K562 (cell line): ENCODE measurements at regions not wholly inside any gene's neighbourhood (a gene's known extent, or its start where the extent isn't known, plus 50 kb on each side); places are given as distances from the start of the nearest gene placed in this dataset.

Experiments used
- ATAC-seq: fragments of 200-7000 bp; cut with Tn5 transposase; 3 replicates; pipeline ENCODE4 v1.9.1; 2020; ENCODE audit warnings: moderate library complexity
- BruUV-seq: library from RNA; stranded (reverse); fragments of 400-500 nt; replicated peaks from 2 replicates; lab custom pipeline; 2021; lab: Mats Ljungman, UMichigan
- CTCF ChIA-PET: fragments of 300-600 bp; formaldehyde crosslinking; extraction: SDS; loops from one replicate; lab custom pipeline; 2021; ENCODE audit warnings: low intra/inter-chr PET ratio; lab: Yijun Ruan, JAX
- POLR2A ChIA-PET: fragments of 300-600, 350-650 bp; sonication (Branson Sonifier 250); formaldehyde crosslinking; extraction: SDS; loops from one replicate; lab custom pipeline; 2021; ENCODE audit warnings: antibody characterized with exemption, inconsistent platforms; lab: Yijun Ruan, JAX
- DNase-seq, 4 experiments: peaks; one replicate each; pipeline versions ENCODE4 v3.0.0 to v3.0.0-alpha.2; 2011 to 2018; ENCODE audit warnings: low spot score in 3 of 4, mixed read lengths in 3 of 4; ENCODE audit errors: extremely low read depth in 1 of 4
- FAIRE-seq: peaks from 2 replicates; lab custom pipeline; 2011; peaks lifted over from hg19 to GRCh38; lab: Jason Lieb, UNC
- H2AFZ ChIP-seq: 2 replicates; pipeline ENCODE4 v1.6.0; 2011; ENCODE audit warnings: low read depth, low read length, control low read depth, inconsistent platforms
- H3K27ac ChIP-seq: fragments of 200-600 bp; 3 replicates; pipeline ENCODE4 v1.8.0; 2011; ENCODE audit warnings: low read depth, mild to moderate bottlenecking, control low read depth, inconsistent platforms, low read length, moderate library complexity, mixed read lengths; ENCODE audit errors: extremely low read depth
- H3K27me3 ChIP-seq, 2 experiments: fragments of 300-600 bp in 1 of 2; 2 replicates in 1 of 2; 3 replicates in 1 of 2; pipeline versions ENCODE4 v1.6.0 to v1.8.0; 2011; ENCODE audit warnings: inconsistent platforms in 2 of 2, low read length in 2 of 2, mild to moderate bottlenecking in 1 of 2, mixed read lengths in 1 of 2, moderate library complexity in 1 of 2; ENCODE audit not compliant: control insufficient read depth in 2 of 2, insufficient read depth in 2 of 2
- H3K36me3 ChIP-seq: fragments of 300-600 bp; 3 replicates; pipeline ENCODE4 v1.8.0; 2011; ENCODE audit warnings: mild to moderate bottlenecking, low read length, inconsistent platforms; ENCODE audit not compliant: control insufficient read depth, insufficient read depth
- H3K4me1 ChIP-seq, 2 experiments: fragments of 200-600 bp in 1 of 2; replicated peaks in 1 of 2; 2 replicates in 1 of 2; 3 replicates in 1 of 2; pipeline versions ENCODE4 v1.5.1 to v1.8.0; 2011; ENCODE audit warnings: inconsistent platforms in 2 of 2, low read length in 2 of 2, mild to moderate bottlenecking in 1 of 2, mixed read lengths in 1 of 2, moderate library complexity in 1 of 2; ENCODE audit not compliant: control insufficient read depth in 2 of 2, insufficient read depth in 2 of 2
- H3K4me2 ChIP-seq: 2 replicates; pipeline ENCODE4 v1.6.1; 2011; ENCODE audit warnings: low read length, control low read depth, inconsistent platforms, mixed read lengths; ENCODE audit not compliant: insufficient read depth
- H3K4me3 ChIP-seq: fragments of 200-600 bp; sonication (generic), shearing (Covaris generic); 2 replicates; pipeline ENCODE4 v1.5.1; 2016; ENCODE audit warnings: control low read depth, inconsistent platforms
- H3K79me2 ChIP-seq: fragments of 200-600 bp; 3 replicates; pipeline ENCODE4 v1.8.0; 2011; ENCODE audit warnings: low read length, inconsistent platforms; ENCODE audit not compliant: control insufficient read depth, insufficient read depth
- H3K9ac ChIP-seq, 2 experiments: 2 replicates each; pipeline versions ENCODE4 v1.6.0 to v1.6.1; 2011; ENCODE audit warnings: low read depth in 2 of 2, low read length in 2 of 2, control low read depth in 1 of 2, inconsistent platforms in 1 of 2, mild to moderate bottlenecking in 1 of 2, mixed read lengths in 1 of 2; ENCODE audit not compliant: insufficient read depth in 1 of 2
- H3K9me1 ChIP-seq: one replicate; pipeline ENCODE4 v1.6.0; 2011; ENCODE audit warnings: inconsistent platforms, mild to moderate bottlenecking, low read length, moderate library complexity; ENCODE audit not compliant: control insufficient read depth, insufficient read depth
- H3K9me3 ChIP-seq: replicated peaks from 2 replicates; pipeline ENCODE4 v1.5.1; 2011; ENCODE audit warnings: low read depth, low read length, inconsistent platforms; ENCODE audit not compliant: control insufficient read depth, insufficient read depth
- H4K20me1 ChIP-seq: replicated peaks from 2 replicates; pipeline ENCODE4 v1.6.1; 2011; ENCODE audit warnings: low read length, inconsistent platforms, mixed read lengths; ENCODE audit not compliant: control insufficient read depth, insufficient read depth
- ELF1 ChIP-seq: fragments of 200-800 bp; sonication (Bioruptor generic); IDR thresholded peaks from 2 replicates; pipeline ENCODE4 v1.6.1; 2016; ENCODE audit warnings: missing genetic modification characterization, missing compliant biosample characterization
- FIP1L1 ChIP-seq: fragments of 200-400 bp; formaldehyde crosslinking; IDR thresholded peaks from 2 replicates; pipeline ENCODE4 v1.6.1; 2018; ENCODE audit warnings: mild to moderate bottlenecking, low read depth, low read length; ENCODE audit not compliant: poor library complexity, severe bottlenecking
- HNRNPLL ChIP-seq: fragments of 200-400 bp; formaldehyde crosslinking; IDR thresholded peaks from 2 replicates; pipeline ENCODE4 v1.6.1; 2017; ENCODE audit warnings: low read length, low read depth, mild to moderate bottlenecking; ENCODE audit not compliant: poor library complexity, severe bottlenecking
- TAF9B ChIP-seq: fragments of 450-650 bp; IDR thresholded peaks from 2 replicates; pipeline ENCODE4 v1.6.1; 2018; ENCODE audit warnings: mild to moderate bottlenecking; ENCODE audit not compliant: partially characterized antibody
- TCF7L2 ChIP-seq: fragments of 150-350 bp; IDR thresholded peaks from 2 replicates; pipeline ENCODE4 v1.6.1; 2016; ENCODE audit warnings: low read depth, mild to moderate bottlenecking, low read length, moderate library complexity
- ZNF551 ChIP-seq: fragments of 250-450 bp; sonication (Bioruptor Pico); IDR thresholded peaks from 2 replicates; pipeline ENCODE4 v1.5.0; 2021; ENCODE audit warnings: mild to moderate bottlenecking, moderate library complexity
- ZSCAN32 ChIP-seq: fragments of 450-650 bp; formaldehyde crosslinking; IDR thresholded peaks from 2 replicates; pipeline ENCODE4 v1.4.0; 2020; ENCODE audit warnings: mild to moderate bottlenecking, moderate library complexity
- WGBS: fragments of 100-300 bp; shearing (Covaris generic); methylation state at CpG from one replicate; pipeline ENCODE4 v1.1.6; 2016; ENCODE audit warnings: low coverage, mixed read lengths; ENCODE audit not compliant: insufficient coverage; ENCODE audit errors: missing lambda C conversion rate; 5-methylcytosine and 5-hydroxymethylcytosine counted together
- in situ Hi-C: fragments of 300-500 bp; cut with MboI; formaldehyde crosslinking; loops from 4 replicates; pipeline ENCODE4 v1.15.0; 2018; ENCODE audit warnings: inconsistent platforms, mixed read lengths
- intact Hi-C: fragments of 100-400 bp; cut with micrococcal nuclease; formaldehyde crosslinking; loops from 2 replicates; pipeline ENCODE4 v1.14.2; 2022

- Histone ChIP-seq H4K20me1 (no peaks in the 10 kb centered on the region), H2AFZ (no peak overlapping the region), H3K4me2 (no peak overlapping the region), H3K9ac (no peak overlapping the region), H3K9me3 (peaks cover 8% of the 10 kb centered on the region), H3K9me1 (no peaks in the 10 kb centered on the region), H3K79me2 (no peaks in the 10 kb centered on the region), H3K4me1 (0 out of 5 replicates have a peak, but pooled peaks cover 0 to 6% of the 10 kb centered on the region in 2 experiments), H3K36me3 (no peaks in the 10 kb centered on the region), H3K27ac (no peak overlapping the region), H3K4me3 (no peak overlapping the region), H3K27me3 (no peaks in the 10 kb centered on the region)
- no peak for FAIRE-seq
- intact Hi-C loops (no loop called here), in situ Hi-C loops (no loop called here)
- 46% methylated on average over 3 of the region's 3 CpGs for WGBS
- ChIA-PET POLR2A (interaction anchor here (0.8 kb wide), 1 partner anchor 359 kb away, joined by 3 read pairs; no protein-coding TSS in a partner anchor), CTCF (no interaction called here)
- BruUV-seq, result no TSS peak
- no peak for DNase-seq
- TF ChIP-seq TCF7L2, result no peak
- TF ChIP-seq ZNF551, result no peak
- no peak for TF ChIP-seq FIP1L1
- TF ChIP-seq ELF1 (tag), result no peak
- no peak for TF ChIP-seq ZSCAN32 (CRISPR knock-in tag)
- TF ChIP-seq HNRNPLL, result no peak
- TF ChIP-seq TAF9B, result no peak
- no peak for ATAC-seq
Measured at GRCh38 chr2:42868096-42868495, 75.7 kb upstream of the HAAO start.
